ENCODE measurements at regions not wholly inside any gene's neighbourhood (a gene's known extent, or its start where the extent isn't known, plus 50 kb on each side); places are given as distances from the start of the nearest gene placed in this dataset.
"Not testable (repeated sequence)": the region's sequence is repeated elsewhere in the genome, so short reads cannot be mapped to it uniquely, and the experiment has no call there.

DNA sequence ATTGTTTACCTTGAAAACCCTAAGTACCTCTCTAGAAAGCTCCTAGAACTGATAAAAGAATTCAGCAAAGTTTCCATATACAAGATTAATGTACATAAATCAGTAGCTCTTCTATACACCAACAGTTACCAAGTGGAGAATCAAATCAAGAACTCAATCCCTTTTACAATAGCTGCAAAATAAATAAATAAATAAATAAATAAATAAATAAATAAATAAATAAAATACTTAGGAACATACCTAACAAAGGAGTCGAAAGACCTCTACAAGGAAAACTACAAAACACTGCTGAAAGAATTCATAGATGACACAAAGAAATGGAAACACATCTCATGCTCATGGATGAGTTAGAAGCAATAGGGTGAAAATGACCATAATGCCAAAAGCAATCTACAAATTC is 452.6 kb upstream of the CBLB start:
- H3K27ac ChIP-seq (ENCODE audit: low read depth); H2AFZ ChIP-seq; H3K9me2 ChIP-seq (ENCODE audit: insufficient read depth); H3K4me3 Mint-ChIP-seq; H3K4me3 ChIP-seq; H3K4me1 ChIP-seq (ENCODE audit: insufficient read depth); H3K4me2 ChIP-seq; H3K27ac Mint-ChIP-seq; ATAC-seq; H3K36me3 ChIP-seq (ENCODE audit: insufficient read depth); H3K27me3 Mint-ChIP-seq (ENCODE audit: insufficient read depth, low read depth, poor library complexity); H3K4me1 Mint-ChIP-seq; H3F3A ChIP-seq (replicated peaks; ENCODE audit: low read depth); H4K20me1 ChIP-seq (replicated peaks; ENCODE audit: insufficient read depth); H3K27me3 ChIP-seq (ENCODE audit: insufficient read depth); H3K79me2 ChIP-seq (replicated peaks; ENCODE audit: insufficient read depth); DNase-seq (ENCODE audit: low spot score): not testable (repeated sequence)
- peaks cover 16% of the 10 kb centered on the region; the same call in 1 of the 3 replicates for H3K9me3 Mint-ChIP-seq
- H3K36me3 Mint-ChIP-seq (ENCODE audit: low read depth), result peaks cover 15% of the 10 kb centered on the region

DNA sequence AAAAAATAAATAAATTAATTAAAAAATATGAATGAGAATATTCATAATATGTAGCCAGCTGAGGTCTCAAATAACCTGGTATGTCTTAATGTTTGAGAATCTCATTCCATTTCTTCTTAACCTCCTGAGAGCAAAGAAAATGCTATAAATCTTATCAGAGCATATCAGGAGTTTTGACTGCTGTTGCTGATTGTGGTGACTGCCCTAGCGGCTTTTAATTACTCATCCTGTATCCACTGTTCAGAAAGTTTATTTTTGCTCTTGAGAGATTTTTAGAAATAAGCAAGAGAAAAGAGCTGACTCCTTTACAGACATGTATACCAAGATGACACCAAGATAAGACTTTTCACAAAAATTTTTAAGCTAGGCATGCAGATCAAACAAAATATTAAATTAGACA is 454.8 kb upstream of the CBLB start:
- Histone ChIP-seq H3K9me2 (ENCODE audit: insufficient read depth) (no peaks in the 10 kb centered on the region), H3K27ac (ENCODE audit: low read depth) (no peak overlapping the region), H3F3A (replicated peaks; ENCODE audit: low read depth) (no peaks in the 10 kb centered on the region), H3K36me3 (ENCODE audit: insufficient read depth) (peaks cover 7% of the 10 kb centered on the region; the same call in 1 of the 2 replicates), H3K27me3 (ENCODE audit: insufficient read depth) (no peaks in the 10 kb centered on the region), H2AFZ (no peak overlapping the region), H3K4me3 (no peak overlapping the region), H4K20me1 (replicated peaks; ENCODE audit: insufficient read depth) (no peaks in the 10 kb centered on the region), H3K4me2 (no peak overlapping the region), H3K79me2 (replicated peaks; ENCODE audit: insufficient read depth) (no peaks in the 10 kb centered on the region), H3K4me1 (ENCODE audit: insufficient read depth) (0 out of 2 replicates have a peak, but pooled peaks cover 6% of the 10 kb centered on the region)
- DNase-seq (ENCODE audit: low spot score), result no peak
- H3K4me1 Mint-ChIP-seq, result peaks cover 6% of the 10 kb centered on the region; the same call in 2 of the 3 replicates
- no peak overlapping the region for H3K27ac Mint-ChIP-seq
- H3K27me3 Mint-ChIP-seq (ENCODE audit: insufficient read depth, low read depth, poor library complexity), result no peaks in the 10 kb centered on the region
- H3K9me3 Mint-ChIP-seq, result peaks cover 16% of the 10 kb centered on the region; the same call in 1 of the 3 replicates
- H3K36me3 Mint-ChIP-seq (ENCODE audit: low read depth), result peaks cover 15% of the 10 kb centered on the region
- no peak for ATAC-seq
- no peak overlapping the region for H3K4me3 Mint-ChIP-seq
- TF ChIP-seq STAT1 (IDR thresholded peaks at IDR 0.05; ENCODE audit: unreplicated experiment) (no peak), ZNF114 (CRISPR knock-in tag; IDR thresholded peaks at IDR 0.05) (no peak), NANOG (IDR thresholded peaks at IDR 0.05; ENCODE audit: borderline replicate concordance) (no peak), EZH2 (IDR thresholded peaks at IDR 0.05; ENCODE audit: low read depth, unreplicated experiment) (no peak), CREB1 (CRISPR knock-in tag; IDR thresholded peaks at IDR 0.05; ENCODE audit: low read depth) (no peak), EZH2phosphoT487 (IDR thresholded peaks at IDR 0.05; ENCODE audit: unreplicated experiment) (no peak)
- TF ChIP-seq, protein P1, sequence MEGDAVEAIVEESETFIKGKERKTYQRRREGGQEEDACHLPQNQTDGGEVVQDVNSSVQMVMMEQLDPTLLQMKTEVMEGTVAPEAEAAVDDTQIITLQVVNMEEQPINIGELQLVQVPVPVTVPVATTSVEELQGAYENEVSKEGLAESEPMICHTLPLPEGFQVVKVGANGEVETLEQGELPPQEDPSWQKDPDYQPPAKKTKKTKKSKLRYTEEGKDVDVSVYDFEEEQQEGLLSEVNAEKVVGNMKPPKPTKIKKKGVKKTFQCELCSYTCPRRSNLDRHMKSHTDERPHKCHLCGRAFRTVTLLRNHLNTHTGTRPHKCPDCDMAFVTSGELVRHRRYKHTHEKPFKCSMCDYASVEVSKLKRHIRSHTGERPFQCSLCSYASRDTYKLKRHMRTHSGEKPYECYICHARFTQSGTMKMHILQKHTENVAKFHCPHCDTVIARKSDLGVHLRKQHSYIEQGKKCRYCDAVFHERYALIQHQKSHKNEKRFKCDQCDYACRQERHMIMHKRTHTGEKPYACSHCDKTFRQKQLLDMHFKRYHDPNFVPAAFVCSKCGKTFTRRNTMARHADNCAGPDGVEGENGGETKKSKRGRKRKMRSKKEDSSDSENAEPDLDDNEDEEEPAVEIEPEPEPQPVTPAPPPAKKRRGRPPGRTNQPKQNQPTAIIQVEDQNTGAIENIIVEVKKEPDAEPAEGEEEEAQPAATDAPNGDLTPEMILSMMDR (conservative IDR thresholded peaks at IDR 0.05; ENCODE audit: low read depth in 2 of 2), result no peak
- TF ChIP-seq, protein P2, sequence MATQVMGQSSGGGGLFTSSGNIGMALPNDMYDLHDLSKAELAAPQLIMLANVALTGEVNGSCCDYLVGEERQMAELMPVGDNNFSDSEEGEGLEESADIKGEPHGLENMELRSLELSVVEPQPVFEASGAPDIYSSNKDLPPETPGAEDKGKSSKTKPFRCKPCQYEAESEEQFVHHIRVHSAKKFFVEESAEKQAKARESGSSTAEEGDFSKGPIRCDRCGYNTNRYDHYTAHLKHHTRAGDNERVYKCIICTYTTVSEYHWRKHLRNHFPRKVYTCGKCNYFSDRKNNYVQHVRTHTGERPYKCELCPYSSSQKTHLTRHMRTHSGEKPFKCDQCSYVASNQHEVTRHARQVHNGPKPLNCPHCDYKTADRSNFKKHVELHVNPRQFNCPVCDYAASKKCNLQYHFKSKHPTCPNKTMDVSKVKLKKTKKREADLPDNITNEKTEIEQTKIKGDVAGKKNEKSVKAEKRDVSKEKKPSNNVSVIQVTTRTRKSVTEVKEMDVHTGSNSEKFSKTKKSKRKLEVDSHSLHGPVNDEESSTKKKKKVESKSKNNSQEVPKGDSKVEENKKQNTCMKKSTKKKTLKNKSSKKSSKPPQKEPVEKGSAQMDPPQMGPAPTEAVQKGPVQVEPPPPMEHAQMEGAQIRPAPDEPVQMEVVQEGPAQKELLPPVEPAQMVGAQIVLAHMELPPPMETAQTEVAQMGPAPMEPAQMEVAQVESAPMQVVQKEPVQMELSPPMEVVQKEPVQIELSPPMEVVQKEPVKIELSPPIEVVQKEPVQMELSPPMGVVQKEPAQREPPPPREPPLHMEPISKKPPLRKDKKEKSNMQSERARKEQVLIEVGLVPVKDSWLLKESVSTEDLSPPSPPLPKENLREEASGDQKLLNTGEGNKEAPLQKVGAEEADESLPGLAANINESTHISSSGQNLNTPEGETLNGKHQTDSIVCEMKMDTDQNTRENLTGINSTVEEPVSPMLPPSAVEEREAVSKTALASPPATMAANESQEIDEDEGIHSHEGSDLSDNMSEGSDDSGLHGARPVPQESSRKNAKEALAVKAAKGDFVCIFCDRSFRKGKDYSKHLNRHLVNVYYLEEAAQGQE (IDR thresholded peaks at IDR 0.05; ENCODE audit: unreplicated experiment), result no peak
- TF ChIP-seq, protein P3, sequence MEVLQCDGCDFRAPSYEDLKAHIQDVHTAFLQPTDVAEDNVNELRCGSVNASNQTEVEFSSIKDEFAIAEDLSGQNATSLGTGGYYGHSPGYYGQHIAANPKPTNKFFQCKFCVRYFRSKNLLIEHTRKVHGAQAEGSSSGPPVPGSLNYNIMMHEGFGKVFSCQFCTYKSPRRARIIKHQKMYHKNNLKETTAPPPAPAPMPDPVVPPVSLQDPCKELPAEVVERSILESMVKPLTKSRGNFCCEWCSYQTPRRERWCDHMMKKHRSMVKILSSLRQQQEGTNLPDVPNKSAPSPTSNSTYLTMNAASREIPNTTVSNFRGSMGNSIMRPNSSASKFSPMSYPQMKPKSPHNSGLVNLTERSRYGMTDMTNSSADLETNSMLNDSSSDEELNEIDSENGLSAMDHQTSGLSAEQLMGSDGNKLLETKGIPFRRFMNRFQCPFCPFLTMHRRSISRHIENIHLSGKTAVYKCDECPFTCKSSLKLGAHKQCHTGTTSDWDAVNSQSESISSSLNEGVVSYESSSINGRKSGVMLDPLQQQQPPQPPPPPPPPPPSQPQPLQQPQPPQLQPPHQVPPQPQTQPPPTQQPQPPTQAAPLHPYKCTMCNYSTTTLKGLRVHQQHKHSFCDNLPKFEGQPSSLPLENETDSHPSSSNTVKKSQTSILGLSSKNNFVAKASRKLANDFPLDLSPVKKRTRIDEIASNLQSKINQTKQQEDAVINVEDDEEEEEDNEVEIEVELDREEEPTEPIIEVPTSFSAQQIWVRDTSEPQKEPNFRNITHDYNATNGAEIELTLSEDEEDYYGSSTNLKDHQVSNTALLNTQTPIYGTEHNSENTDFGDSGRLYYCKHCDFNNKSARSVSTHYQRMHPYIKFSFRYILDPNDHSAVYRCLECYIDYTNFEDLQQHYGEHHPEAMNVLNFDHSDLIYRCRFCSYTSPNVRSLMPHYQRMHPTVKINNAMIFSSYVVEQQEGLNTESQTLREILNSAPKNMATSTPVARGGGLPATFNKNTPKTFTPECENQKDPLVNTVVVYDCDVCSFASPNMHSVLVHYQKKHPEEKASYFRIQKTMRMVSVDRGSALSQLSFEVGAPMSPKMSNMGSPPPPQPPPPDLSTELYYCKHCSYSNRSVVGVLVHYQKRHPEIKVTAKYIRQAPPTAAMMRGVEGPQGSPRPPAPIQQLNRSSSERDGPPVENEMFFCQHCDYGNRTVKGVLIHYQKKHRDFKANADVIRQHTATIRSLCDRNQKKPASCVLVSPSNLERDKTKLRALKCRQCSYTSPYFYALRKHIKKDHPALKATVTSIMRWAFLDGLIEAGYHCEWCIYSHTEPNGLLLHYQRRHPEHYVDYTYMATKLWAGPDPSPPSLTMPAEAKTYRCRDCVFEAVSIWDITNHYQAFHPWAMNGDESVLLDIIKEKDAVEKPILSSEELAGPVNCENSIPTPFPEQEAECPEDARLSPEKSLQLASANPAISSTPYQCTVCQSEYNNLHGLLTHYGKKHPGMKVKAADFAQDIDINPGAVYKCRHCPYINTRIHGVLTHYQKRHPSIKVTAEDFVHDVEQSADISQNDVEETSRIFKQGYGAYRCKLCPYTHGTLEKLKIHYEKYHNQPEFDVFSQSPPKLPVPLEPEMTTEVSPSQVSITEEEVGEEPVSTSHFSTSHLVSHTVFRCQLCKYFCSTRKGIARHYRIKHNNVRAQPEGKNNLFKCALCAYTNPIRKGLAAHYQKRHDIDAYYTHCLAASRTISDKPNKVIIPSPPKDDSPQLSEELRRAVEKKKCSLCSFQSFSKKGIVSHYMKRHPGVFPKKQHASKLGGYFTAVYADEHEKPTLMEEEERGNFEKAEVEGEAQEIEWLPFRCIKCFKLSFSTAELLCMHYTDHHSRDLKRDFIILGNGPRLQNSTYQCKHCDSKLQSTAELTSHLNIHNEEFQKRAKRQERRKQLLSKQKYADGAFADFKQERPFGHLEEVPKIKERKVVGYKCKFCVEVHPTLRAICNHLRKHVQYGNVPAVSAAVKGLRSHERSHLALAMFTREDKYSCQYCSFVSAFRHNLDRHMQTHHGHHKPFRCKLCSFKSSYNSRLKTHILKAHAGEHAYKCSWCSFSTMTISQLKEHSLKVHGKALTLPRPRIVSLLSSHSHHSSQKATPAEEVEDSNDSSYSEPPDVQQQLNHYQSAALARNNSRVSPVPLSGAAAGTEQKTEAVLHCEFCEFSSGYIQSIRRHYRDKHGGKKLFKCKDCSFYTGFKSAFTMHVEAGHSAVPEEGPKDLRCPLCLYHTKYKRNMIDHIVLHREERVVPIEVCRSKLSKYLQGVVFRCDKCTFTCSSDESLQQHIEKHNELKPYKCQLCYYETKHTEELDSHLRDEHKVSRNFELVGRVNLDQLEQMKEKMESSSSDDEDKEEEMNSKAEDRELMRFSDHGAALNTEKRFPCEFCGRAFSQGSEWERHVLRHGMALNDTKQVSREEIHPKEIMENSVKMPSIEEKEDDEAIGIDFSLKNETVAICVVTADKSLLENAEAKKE (CRISPR knock-in tag; IDR thresholded peaks at IDR 0.05), result no peak
- TF ChIP-seq, protein P4, sequence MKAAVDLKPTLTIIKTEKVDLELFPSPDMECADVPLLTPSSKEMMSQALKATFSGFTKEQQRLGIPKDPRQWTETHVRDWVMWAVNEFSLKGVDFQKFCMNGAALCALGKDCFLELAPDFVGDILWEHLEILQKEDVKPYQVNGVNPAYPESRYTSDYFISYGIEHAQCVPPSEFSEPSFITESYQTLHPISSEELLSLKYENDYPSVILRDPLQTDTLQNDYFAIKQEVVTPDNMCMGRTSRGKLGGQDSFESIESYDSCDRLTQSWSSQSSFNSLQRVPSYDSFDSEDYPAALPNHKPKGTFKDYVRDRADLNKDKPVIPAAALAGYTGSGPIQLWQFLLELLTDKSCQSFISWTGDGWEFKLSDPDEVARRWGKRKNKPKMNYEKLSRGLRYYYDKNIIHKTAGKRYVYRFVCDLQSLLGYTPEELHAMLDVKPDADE (IDR thresholded peaks at IDR 0.05), result no peak

Data from GM23338 (cell line).